ENCODE measurements at regions not wholly inside any gene's neighbourhood (a gene's known extent, or its start where the extent isn't known, plus 50 kb on each side); places are given as distances from the start of the nearest gene placed in this dataset.
"Not testable (repeated sequence)": the region's sequence is repeated elsewhere in the genome, so short reads cannot be mapped to it uniquely, and the experiment has no call there.

- no peak overlapping the region for H3K9ac ChIP-seq (ENCODE audit: low read length)
- H3K27ac ChIP-seq (ENCODE audit: low read depth, low read length) = no peak overlapping the region
- peaks cover 9% of the 10 kb centered on the region; the same call in 1 of the 2 replicates for H3K4me1 ChIP-seq (ENCODE audit: control insufficient read depth, insufficient read depth, low read length)
Observed at GRCh38 chr4:66016240-66016639, 346.0 kb upstream of the EPHA5 start.

GRCh38 chr4:66014146-66014765 is 344.0 kb upstream of the EPHA5 start:
- Histone ChIP-seq H3K4me1 (ENCODE audit: control insufficient read depth, insufficient read depth, low read length) (peaks cover 9% of the 10 kb centered on the region; the same call in 1 of the 2 replicates), H3K27me3 (ENCODE audit: control insufficient read depth, insufficient read depth, low read length) (no peaks in the 10 kb centered on the region), H3K27ac (ENCODE audit: low read depth, low read length) (no peak overlapping the region), H3K9ac (ENCODE audit: low read length) (no peak overlapping the region), H3K4me3 (ENCODE audit: low read depth, low read length) (no peak overlapping the region), H3K36me3 (ENCODE audit: control insufficient read depth, insufficient read depth, low read length) (no peaks in the 10 kb centered on the region), H3K9me3 (ENCODE audit: control insufficient read depth, insufficient read depth, low read depth, low read length) (peaks cover 21% of the 10 kb centered on the region)

More at GRCh38 chr4:66016240-66016639, 346.0 kb upstream of the EPHA5 start:
- peaks cover 26% of the 10 kb centered on the region for H3K9me3 ChIP-seq (ENCODE audit: control insufficient read depth, insufficient read depth, low read depth, low read length)
- no peaks in the 10 kb centered on the region for H3K36me3 ChIP-seq (ENCODE audit: control insufficient read depth, insufficient read depth, low read length)
- H3K27me3 ChIP-seq (ENCODE audit: control insufficient read depth, insufficient read depth, low read length) = no peaks in the 10 kb centered on the region
- no peak overlapping the region for H3K4me3 ChIP-seq (ENCODE audit: low read depth, low read length)

- H3K27ac ChIP-seq (ENCODE audit: low read depth, low read length) = no peak overlapping the region
- no peaks in the 10 kb centered on the region; the same call in 1 of the 2 replicates for H3K9me3 ChIP-seq (ENCODE audit: control insufficient read depth, insufficient read depth, low read depth, low read length)
- H3K4me3 ChIP-seq (ENCODE audit: low read depth, low read length) = peak overlapping the region; percentile 64; the same call in 1 of the 2 replicates
- H3K27me3 ChIP-seq (ENCODE audit: control insufficient read depth, insufficient read depth, low read length) = no peaks in the 10 kb centered on the region
- H3K9ac ChIP-seq (ENCODE audit: low read length) = no peak overlapping the region
- H3K36me3 ChIP-seq (ENCODE audit: control insufficient read depth, insufficient read depth, low read length) = peaks cover 3% of the 10 kb centered on the region; the same call in 1 of the 2 replicates
- H3K4me1 ChIP-seq (ENCODE audit: control insufficient read depth, insufficient read depth, low read length) = 0 out of 2 replicates have a peak, but pooled peaks cover 4% of the 10 kb centered on the region
Observed at GRCh38 chr4:66000510-66001117, 330.3 kb upstream of the EPHA5 start.

- Histone ChIP-seq H3K4me1 (ENCODE audit: control insufficient read depth, insufficient read depth, low read length) (0 out of 2 replicates have a peak, but pooled peaks cover 4% of the 10 kb centered on the region), H3K9me3 (ENCODE audit: control insufficient read depth, insufficient read depth, low read depth, low read length) (no peaks in the 10 kb centered on the region; the same call in 1 of the 2 replicates), H3K27ac (ENCODE audit: low read depth, low read length) (peak overlapping the region; percentile 82; the same call in 1 of the 2 replicates), H3K4me3 (ENCODE audit: low read depth, low read length) (peak overlapping the region; percentile 64), H3K9ac (ENCODE audit: low read length) (peak overlapping the region; percentile 90), H3K27me3 (ENCODE audit: control insufficient read depth, insufficient read depth, low read length) (no peaks in the 10 kb centered on the region), H3K36me3 (ENCODE audit: control insufficient read depth, insufficient read depth, low read length) (peaks cover 3% of the 10 kb centered on the region; the same call in 1 of the 2 replicates)
Observed at GRCh38 chr4:65999518-65999871, 329.2 kb upstream of the EPHA5 start.

- peak overlapping the region; percentile 82; the same call in 1 of the 2 replicates for H3K27ac ChIP-seq (ENCODE audit: low read depth, low read length)
- H3K4me3 ChIP-seq (ENCODE audit: low read depth, low read length) = peak overlapping the region; percentile 64
- H3K9ac ChIP-seq (ENCODE audit: low read length) = peak overlapping the region; percentile 90
Observed at GRCh38 chr4:65998807-65999517, 328.7 kb upstream of the EPHA5 start.

GRCh38 chr4:65983061-65983460 is 312.8 kb upstream of the EPHA5 start:
- no peaks in the 10 kb centered on the region for H3K9me3 ChIP-seq (ENCODE audit: control insufficient read depth, insufficient read depth, low read depth, low read length)
- no peak overlapping the region for H3K4me3 ChIP-seq (ENCODE audit: low read depth, low read length)
- no peaks in the 10 kb centered on the region for H3K4me1 ChIP-seq (ENCODE audit: control insufficient read depth, insufficient read depth, low read length)
- no peaks in the 10 kb centered on the region for H3K36me3 ChIP-seq (ENCODE audit: control insufficient read depth, insufficient read depth, low read length)
- no peak overlapping the region for H3K9ac ChIP-seq (ENCODE audit: low read length)
- no peaks in the 10 kb centered on the region for H3K27me3 ChIP-seq (ENCODE audit: control insufficient read depth, insufficient read depth, low read length)
- H3K27ac ChIP-seq (ENCODE audit: low read depth, low read length) = no peak overlapping the region

More at GRCh38 chr4:65998807-65999517, 328.7 kb upstream of the EPHA5 start:
- not testable (repeated sequence) for H3K9me3 ChIP-seq (ENCODE audit: control insufficient read depth, insufficient read depth, low read depth, low read length); H3K27me3 ChIP-seq (ENCODE audit: control insufficient read depth, insufficient read depth, low read length); H3K36me3 ChIP-seq (ENCODE audit: control insufficient read depth, insufficient read depth, low read length); H3K4me1 ChIP-seq (ENCODE audit: control insufficient read depth, insufficient read depth, low read length)

GRCh38 chr4:65976287-65976686 is 306.0 kb upstream of the EPHA5 start:
- H3K9ac ChIP-seq (ENCODE audit: low read length) = no peak overlapping the region
- no peak overlapping the region for H3K27ac ChIP-seq (ENCODE audit: low read depth, low read length)
- no peaks in the 10 kb centered on the region for H3K27me3 ChIP-seq (ENCODE audit: control insufficient read depth, insufficient read depth, low read length)
- H3K9me3 ChIP-seq (ENCODE audit: control insufficient read depth, insufficient read depth, low read depth, low read length) = peaks cover 9% of the 10 kb centered on the region
- no peak overlapping the region for H3K4me3 ChIP-seq (ENCODE audit: low read depth, low read length)
- H3K4me1 ChIP-seq (ENCODE audit: control insufficient read depth, insufficient read depth, low read length) = no peaks in the 10 kb centered on the region
- no peaks in the 10 kb centered on the region for H3K36me3 ChIP-seq (ENCODE audit: control insufficient read depth, insufficient read depth, low read length)

GRCh38 chr4:65973186-65973585 is 302.9 kb upstream of the EPHA5 start:
- Histone ChIP-seq H3K9me3 (ENCODE audit: control insufficient read depth, insufficient read depth, low read depth, low read length) (peaks cover 9% of the 10 kb centered on the region), H3K36me3 (ENCODE audit: control insufficient read depth, insufficient read depth, low read length) (no peaks in the 10 kb centered on the region), H3K4me3 (ENCODE audit: low read depth, low read length) (no peak overlapping the region), H3K27me3 (ENCODE audit: control insufficient read depth, insufficient read depth, low read length) (no peaks in the 10 kb centered on the region), H3K4me1 (ENCODE audit: control insufficient read depth, insufficient read depth, low read length) (no peaks in the 10 kb centered on the region), H3K9ac (ENCODE audit: low read length) (no peak overlapping the region), H3K27ac (ENCODE audit: low read depth, low read length) (no peak overlapping the region)

- H3K36me3 ChIP-seq (ENCODE audit: control insufficient read depth, insufficient read depth, low read length) = no peaks in the 10 kb centered on the region
- H3K9ac ChIP-seq (ENCODE audit: low read length) = no peak overlapping the region
- no peak overlapping the region for H3K27ac ChIP-seq (ENCODE audit: low read depth, low read length)
- no peaks in the 10 kb centered on the region for H3K4me1 ChIP-seq (ENCODE audit: control insufficient read depth, insufficient read depth, low read length)
- peaks cover 7% of the 10 kb centered on the region for H3K9me3 ChIP-seq (ENCODE audit: control insufficient read depth, insufficient read depth, low read depth, low read length)
- H3K27me3 ChIP-seq (ENCODE audit: control insufficient read depth, insufficient read depth, low read length) = no peaks in the 10 kb centered on the region
- H3K4me3 ChIP-seq (ENCODE audit: low read depth, low read length) = no peak overlapping the region
Observed at GRCh38 chr4:65971686-65972085, 301.4 kb upstream of the EPHA5 start.

GRCh38 chr4:65968831-65969558 is 298.7 kb upstream of the EPHA5 start:
- Histone ChIP-seq H3K27me3 (ENCODE audit: control insufficient read depth, insufficient read depth, low read length) (no peaks in the 10 kb centered on the region), H3K27ac (ENCODE audit: low read depth, low read length) (no peak overlapping the region), H3K9me3 (ENCODE audit: control insufficient read depth, insufficient read depth, low read depth, low read length) (no peaks in the 10 kb centered on the region), H3K36me3 (ENCODE audit: control insufficient read depth, insufficient read depth, low read length) (no peaks in the 10 kb centered on the region), H3K9ac (ENCODE audit: low read length) (no peak overlapping the region), H3K4me3 (ENCODE audit: low read depth, low read length) (no peak overlapping the region), H3K4me1 (ENCODE audit: control insufficient read depth, insufficient read depth, low read length) (no peaks in the 10 kb centered on the region)
